SK-N-MC (cell line): ENCODE measurements at regions not wholly inside any gene's neighbourhood (a gene's known extent, or its start where the extent isn't known, plus 50 kb on each side); places are given as distances from the start of the nearest gene placed in this dataset.

Source experiments
- EZH2 ChIP-seq: fragments of 200-600 bp; sonication (generic); IDR thresholded peaks from one replicate; pipeline ENCODE4 v1.6.1; 2017; ENCODE audit warnings: antibody characterized with exemption
- FOXP2 ChIP-seq: optimal IDR thresholded peaks from 2 replicates; pipeline ENCODE3; 2011; ENCODE audit warnings: mild to moderate bottlenecking, moderate library complexity; ENCODE audit not compliant: insufficient read depth; ENCODE audit errors: extremely low read length, control extremely low read depth
- POLR2AphosphoS5 ChIP-seq: IDR thresholded peaks from 2 replicates; pipeline ENCODE4 v1.6.1; 2012; ENCODE audit warnings: mild to moderate bottlenecking, low read depth, low read length, borderline replicate concordance

- TF ChIP-seq EZH2 = no peak
- no peak for TF ChIP-seq POLR2AphosphoS5
- TF ChIP-seq FOXP2 = no peak
Observed at GRCh38 chr1:57857809-57858208, 433.9 kb upstream of the DAB1 start.
